ENCODE measurements at regions not wholly inside any gene's neighbourhood (a gene's known extent, or its start where the extent isn't known, plus 50 kb on each side); places are given as distances from the start of the nearest gene placed in this dataset.
"Not testable (repeated sequence)": the region's sequence is repeated elsewhere in the genome, so short reads cannot be mapped to it uniquely, and the experiment has no call there.

DNA sequence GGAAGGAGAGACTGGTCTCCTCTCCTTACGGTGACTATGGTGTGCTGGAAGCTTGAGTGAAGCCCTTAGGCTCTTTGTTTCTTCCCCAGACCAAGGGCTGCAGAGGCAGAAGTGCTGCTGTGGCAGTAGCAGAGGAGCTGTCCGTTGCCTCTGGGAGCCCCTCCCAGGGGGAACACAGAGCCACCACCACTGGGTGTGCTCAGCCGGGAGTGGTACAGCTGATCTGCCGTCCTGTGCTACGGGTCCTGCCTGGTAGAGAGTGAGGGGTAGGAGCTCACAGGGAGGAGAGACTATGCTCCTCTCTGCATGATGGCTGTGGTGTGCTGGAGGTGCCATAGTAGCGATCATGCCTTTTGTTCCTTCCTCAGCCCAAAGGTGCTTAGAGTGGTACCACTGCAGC lies 318.7 kb downstream of the DOK5 start:
- no peak overlapping the region for H3K4me3 ChIP-seq
- TF ChIP-seq, protein P1, sequence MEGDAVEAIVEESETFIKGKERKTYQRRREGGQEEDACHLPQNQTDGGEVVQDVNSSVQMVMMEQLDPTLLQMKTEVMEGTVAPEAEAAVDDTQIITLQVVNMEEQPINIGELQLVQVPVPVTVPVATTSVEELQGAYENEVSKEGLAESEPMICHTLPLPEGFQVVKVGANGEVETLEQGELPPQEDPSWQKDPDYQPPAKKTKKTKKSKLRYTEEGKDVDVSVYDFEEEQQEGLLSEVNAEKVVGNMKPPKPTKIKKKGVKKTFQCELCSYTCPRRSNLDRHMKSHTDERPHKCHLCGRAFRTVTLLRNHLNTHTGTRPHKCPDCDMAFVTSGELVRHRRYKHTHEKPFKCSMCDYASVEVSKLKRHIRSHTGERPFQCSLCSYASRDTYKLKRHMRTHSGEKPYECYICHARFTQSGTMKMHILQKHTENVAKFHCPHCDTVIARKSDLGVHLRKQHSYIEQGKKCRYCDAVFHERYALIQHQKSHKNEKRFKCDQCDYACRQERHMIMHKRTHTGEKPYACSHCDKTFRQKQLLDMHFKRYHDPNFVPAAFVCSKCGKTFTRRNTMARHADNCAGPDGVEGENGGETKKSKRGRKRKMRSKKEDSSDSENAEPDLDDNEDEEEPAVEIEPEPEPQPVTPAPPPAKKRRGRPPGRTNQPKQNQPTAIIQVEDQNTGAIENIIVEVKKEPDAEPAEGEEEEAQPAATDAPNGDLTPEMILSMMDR (IDR thresholded peaks at IDR 0.05): no peak
- TF ChIP-seq POLR2A (IDR thresholded peaks at IDR 0.05): no peak
- TF ChIP-seq POLR2AphosphoS5 (IDR thresholded peaks at IDR 0.05; ENCODE audit: insufficient read depth in 1 of 2, low read depth in 1 of 2): no peak
- no peaks in the 10 kb centered on the region for H3K27me3 ChIP-seq
- intact Hi-C loops (cut with DNase I): no loop called here
- H3K9me3 ChIP-seq: no peaks in the 10 kb centered on the region
- no peak for DNase-seq (ENCODE audit: extremely low spot score in 2 of 2)
- H3K36me3 ChIP-seq: no peaks in the 10 kb centered on the region
- no peaks in the 10 kb centered on the region for H3K4me1 ChIP-seq
- H3K27ac ChIP-seq: no peak overlapping the region

DNA sequence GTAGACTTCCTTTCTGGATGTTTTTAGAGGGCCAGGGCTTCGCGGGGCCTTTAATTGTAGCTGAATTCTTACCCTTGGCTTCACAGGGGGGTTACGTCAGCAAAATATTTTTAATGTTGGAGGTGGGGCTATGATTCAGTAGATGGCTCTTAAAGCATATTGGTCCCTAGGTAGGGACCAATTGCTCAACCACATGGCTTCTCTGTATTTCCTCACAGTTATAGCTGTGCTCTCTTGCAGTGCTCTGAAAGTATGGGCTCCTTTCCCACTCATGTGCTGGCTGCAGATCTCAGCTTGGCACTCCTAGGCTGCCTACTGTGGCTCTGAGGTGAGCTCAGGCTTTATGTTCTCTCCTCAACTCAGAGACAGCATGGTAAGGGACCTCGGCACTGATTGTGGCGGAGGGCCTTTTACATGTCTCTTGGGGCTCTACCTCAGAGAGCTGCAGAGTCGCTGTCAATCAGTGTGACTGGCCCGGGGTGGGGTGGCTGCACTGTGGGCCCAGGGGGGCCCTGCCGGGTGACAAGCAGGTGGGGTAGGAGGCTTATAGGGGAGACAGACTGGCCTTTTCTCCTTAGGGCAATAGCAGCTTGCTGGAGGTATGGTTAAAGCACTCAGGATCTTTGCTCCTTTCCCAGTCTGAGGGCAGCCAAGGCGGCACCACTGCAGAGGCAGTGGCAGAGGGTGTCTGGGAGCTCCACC lies 318.0 kb downstream of the DOK5 start:
- intact Hi-C loops (cut with DNase I): no loop called here
- Histone ChIP-seq H3K27ac (no peak overlapping the region), H3K4me3 (no peak overlapping the region), H3K4me1 (no peaks in the 10 kb centered on the region), H3K9me3 (no peaks in the 10 kb centered on the region), H3K36me3 (no peaks in the 10 kb centered on the region), H3K27me3 (no peaks in the 10 kb centered on the region)
- TF ChIP-seq, protein P1 (IDR thresholded peaks at IDR 0.05): no peak
- TF ChIP-seq POLR2A (IDR thresholded peaks at IDR 0.05) (no peak), POLR2AphosphoS5 (IDR thresholded peaks at IDR 0.05; ENCODE audit: insufficient read depth in 1 of 2, low read depth in 1 of 2) (no peak)
- DNase-seq (ENCODE audit: extremely low spot score in 2 of 2): no peak

DNA sequence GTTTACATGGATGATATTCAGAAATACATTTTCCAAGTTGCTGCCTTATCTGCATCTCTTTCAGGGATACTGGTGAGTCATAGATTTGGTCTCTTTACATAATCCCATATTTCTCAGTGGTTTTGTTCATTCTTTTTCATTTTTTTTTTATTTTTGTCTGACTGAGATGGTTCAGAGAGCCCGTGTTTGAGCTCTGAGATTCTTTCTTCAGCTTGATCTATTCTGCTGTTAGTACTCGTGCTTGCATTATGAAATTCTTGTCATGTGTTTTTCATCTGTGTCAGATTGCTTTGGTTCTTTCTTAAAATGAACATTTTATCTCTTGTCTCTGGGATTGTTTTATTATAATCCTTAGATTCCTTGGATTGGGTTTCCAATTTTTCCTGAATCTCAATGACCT lies 317.3 kb downstream of the DOK5 start:
- no peaks in the 10 kb centered on the region for H3K27me3 ChIP-seq
- H3K36me3 ChIP-seq: no peaks in the 10 kb centered on the region
- DNase-seq (ENCODE audit: extremely low spot score in 2 of 2): no peak
- no peaks in the 10 kb centered on the region for H3K4me1 ChIP-seq
- no peaks in the 10 kb centered on the region for H3K9me3 ChIP-seq
- intact Hi-C loops (cut with DNase I): no loop called here
- no peak overlapping the region for H3K27ac ChIP-seq
- no peak overlapping the region for H3K4me3 ChIP-seq
- TF ChIP-seq POLR2A (IDR thresholded peaks at IDR 0.05) (no peak), POLR2AphosphoS5 (IDR thresholded peaks at IDR 0.05; ENCODE audit: insufficient read depth in 1 of 2, low read depth in 1 of 2) (no peak)

DNA sequence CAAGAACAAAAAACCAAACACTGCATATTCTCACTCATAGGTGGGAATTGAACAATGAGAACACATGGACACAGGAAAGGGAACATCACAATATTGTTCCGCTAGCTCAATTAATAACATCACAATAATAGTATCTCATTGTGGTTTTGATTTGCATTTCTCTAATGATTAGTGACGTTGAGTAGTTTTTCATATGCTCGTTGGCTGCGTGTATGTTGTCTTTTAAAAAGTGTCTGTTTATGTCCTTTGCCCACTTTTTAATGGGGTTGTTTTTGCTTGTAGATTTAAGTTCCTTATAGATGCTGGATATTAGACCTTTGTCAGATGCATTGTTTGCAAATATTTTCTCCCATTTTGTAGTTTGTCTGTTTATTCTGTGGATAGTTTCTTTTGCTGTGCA lies 312.9 kb downstream of the DOK5 start:
- DNase-seq (ENCODE audit: extremely low spot score in 2 of 2); H3K4me1 ChIP-seq; intact Hi-C loops (cut with DNase I); H3K9me3 ChIP-seq; H3K27me3 ChIP-seq; H3K27ac ChIP-seq; H3K4me3 ChIP-seq; H3K36me3 ChIP-seq: not testable (repeated sequence)

DNA sequence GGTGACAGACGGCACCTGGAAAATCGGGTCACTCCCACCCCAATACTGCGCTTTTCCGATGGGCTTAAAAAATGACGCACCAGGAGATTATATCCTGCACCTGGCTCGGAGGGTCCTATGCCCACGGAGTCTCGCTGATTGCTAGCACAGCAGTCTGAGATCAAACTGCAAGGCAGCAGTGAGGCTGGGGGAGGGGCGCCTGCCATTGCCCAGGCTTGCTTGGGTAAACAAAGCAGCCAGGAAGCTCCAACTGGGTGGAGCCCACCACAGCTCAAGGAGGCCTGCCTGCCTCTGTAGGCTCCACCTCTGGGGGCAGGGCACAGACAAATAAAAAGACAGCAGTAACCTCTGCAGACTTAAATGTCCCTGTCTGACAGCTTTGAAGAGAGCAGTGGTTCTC lies 307.4 kb downstream of the DOK5 start:
- H3K27ac ChIP-seq; H3K36me3 ChIP-seq; H3K27me3 ChIP-seq; H3K4me1 ChIP-seq; H3K4me3 ChIP-seq; H3K9me3 ChIP-seq; intact Hi-C loops (cut with DNase I); DNase-seq (ENCODE audit: extremely low spot score in 2 of 2): not testable (repeated sequence)

DNA sequence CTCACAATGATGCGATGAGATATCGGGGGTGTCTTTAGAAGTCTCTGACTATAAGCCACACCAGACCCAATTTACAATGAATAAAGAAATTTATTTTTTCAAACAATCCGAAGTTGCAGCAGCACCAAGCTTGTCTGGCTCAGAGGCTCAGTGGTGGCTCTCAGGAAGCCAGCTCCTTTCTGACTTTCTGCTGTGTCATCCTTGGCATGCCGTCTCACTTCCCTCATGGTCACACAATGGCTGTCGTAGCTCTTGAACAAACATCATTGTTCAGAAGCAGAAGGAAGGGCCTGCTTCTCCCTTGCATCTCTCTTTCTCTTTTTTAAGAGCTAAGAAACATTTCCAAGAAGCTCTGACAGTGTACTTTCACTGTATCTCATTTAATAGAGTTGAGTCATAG lies 299.0 kb downstream of the DOK5 start:
- Histone ChIP-seq H3K9me3 (no peaks in the 10 kb centered on the region), H3K27me3 (no peaks in the 10 kb centered on the region), H3K4me1 (no peaks in the 10 kb centered on the region), H3K36me3 (no peaks in the 10 kb centered on the region), H3K4me3 (no peak overlapping the region), H3K27ac (no peak overlapping the region)
- no peak for DNase-seq (ENCODE audit: extremely low spot score in 2 of 2)
- TF ChIP-seq POLR2A (IDR thresholded peaks at IDR 0.05): no peak
- TF ChIP-seq POLR2AphosphoS5 (IDR thresholded peaks at IDR 0.05; ENCODE audit: insufficient read depth in 1 of 2, low read depth in 1 of 2): no peak
- TF ChIP-seq, protein P1 (IDR thresholded peaks at IDR 0.05): no peak
- intact Hi-C loops (cut with DNase I): no loop called here

Data from vagina (tissue), 2 donors.